ENCODE measurements at regions not wholly inside any gene's neighbourhood (a gene's known extent, or its start where the extent isn't known, plus 50 kb on each side); places are given as distances from the start of the nearest gene placed in this dataset.

GRCh38 chrX:139078342-139078741, 366.8 kb upstream of the FGF13 start:
- BruUV-seq (replicated peaks): no TSS peak
- 0% methylated on average over 1 of the region's 1 CpG for WGBS (ENCODE audit: insufficient coverage, low coverage, missing lambda C conversion rate)
- Histone ChIP-seq H3K36me3 (ENCODE audit: control insufficient read depth, insufficient read depth, low read length) (no peaks in the 10 kb centered on the region), H3K27ac (ENCODE audit: extremely low read depth, low read depth, low read length) (no peak overlapping the region), H3K79me2 (ENCODE audit: control insufficient read depth, insufficient read depth, low read length) (no peaks in the 10 kb centered on the region), H3K9me1 (ENCODE audit: control insufficient read depth, insufficient read depth, low read length) (no peaks in the 10 kb centered on the region), H3K4me1 (replicated peaks in 1 of 2; ENCODE audit: control insufficient read depth in 2 of 2, insufficient read depth in 2 of 2, low read length in 2 of 2) (no peaks in the 10 kb centered on the region), H3K9ac (ENCODE audit: insufficient read depth in 1 of 2, low read depth in 2 of 2, low read length in 2 of 2) (no peak overlapping the region), H4K20me1 (replicated peaks; ENCODE audit: control insufficient read depth, insufficient read depth, low read length) (no peaks in the 10 kb centered on the region), H3K9me3 (replicated peaks; ENCODE audit: control insufficient read depth, insufficient read depth, low read depth, low read length) (no peaks in the 10 kb centered on the region), H2AFZ (ENCODE audit: low read depth, low read length) (no peak overlapping the region), H3K4me2 (ENCODE audit: insufficient read depth, low read length) (no peak overlapping the region), H3K4me3 (no peak overlapping the region), H3K27me3 (ENCODE audit: control insufficient read depth in 2 of 2, insufficient read depth in 2 of 2, low read length in 2 of 2) (no peaks in the 10 kb centered on the region; a peak in 1 of 5 replicates)
- no peak for ATAC-seq
- TF ChIP-seq ARHGAP35 (IDR thresholded peaks at IDR 0.05; ENCODE audit: partially characterized antibody) (no peak), ZNF184 (CRISPR knock-in tag; IDR thresholded peaks at IDR 0.05) (no peak), LARP7 (IDR thresholded peaks at IDR 0.05) (no peak), CHD1 (IDR thresholded peaks at IDR 0.05; ENCODE audit: low read length) (no peak), ESRRB (CRISPR knock-in tag; IDR thresholded peaks at IDR 0.05; ENCODE audit: borderline replicate concordance) (no peak), CEBPG (CRISPR knock-in tag; IDR thresholded peaks at IDR 0.05) (no peak), CEBPG (tag; conservative IDR thresholded peaks at IDR 0.05 in 1 of 2, IDR thresholded peaks at IDR 0.05 in 1 of 2) (peak; percentile 31 to 80; a peak in 2 of 4 replicates), FOXK2 (conservative IDR thresholded peaks at IDR 0.05 in 1 of 2, IDR thresholded peaks at IDR 0.05 in 1 of 2; ENCODE audit: low read depth in 2 of 2) (no peak), CEBPB (tag; IDR thresholded peaks at IDR 0.05) (peak; percentile 66), MTA3 (IDR thresholded peaks at IDR 0.05; ENCODE audit: borderline replicate concordance) (no peak), ZNF695 (CRISPR knock-in tag; IDR thresholded peaks at IDR 0.05) (no peak), EGR1 (conservative IDR thresholded peaks at IDR 0.05) (no peak)
- TF ChIP-seq, protein P1, sequence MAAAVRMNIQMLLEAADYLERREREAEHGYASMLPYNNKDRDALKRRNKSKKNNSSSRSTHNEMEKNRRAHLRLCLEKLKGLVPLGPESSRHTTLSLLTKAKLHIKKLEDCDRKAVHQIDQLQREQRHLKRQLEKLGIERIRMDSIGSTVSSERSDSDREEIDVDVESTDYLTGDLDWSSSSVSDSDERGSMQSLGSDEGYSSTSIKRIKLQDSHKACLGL (CRISPR knock-in tag; IDR thresholded peaks at IDR 0.05; ENCODE audit: borderline replicate concordance, poor library complexity, severe bottlenecking): no peak
- TF ChIP-seq, protein P2, sequence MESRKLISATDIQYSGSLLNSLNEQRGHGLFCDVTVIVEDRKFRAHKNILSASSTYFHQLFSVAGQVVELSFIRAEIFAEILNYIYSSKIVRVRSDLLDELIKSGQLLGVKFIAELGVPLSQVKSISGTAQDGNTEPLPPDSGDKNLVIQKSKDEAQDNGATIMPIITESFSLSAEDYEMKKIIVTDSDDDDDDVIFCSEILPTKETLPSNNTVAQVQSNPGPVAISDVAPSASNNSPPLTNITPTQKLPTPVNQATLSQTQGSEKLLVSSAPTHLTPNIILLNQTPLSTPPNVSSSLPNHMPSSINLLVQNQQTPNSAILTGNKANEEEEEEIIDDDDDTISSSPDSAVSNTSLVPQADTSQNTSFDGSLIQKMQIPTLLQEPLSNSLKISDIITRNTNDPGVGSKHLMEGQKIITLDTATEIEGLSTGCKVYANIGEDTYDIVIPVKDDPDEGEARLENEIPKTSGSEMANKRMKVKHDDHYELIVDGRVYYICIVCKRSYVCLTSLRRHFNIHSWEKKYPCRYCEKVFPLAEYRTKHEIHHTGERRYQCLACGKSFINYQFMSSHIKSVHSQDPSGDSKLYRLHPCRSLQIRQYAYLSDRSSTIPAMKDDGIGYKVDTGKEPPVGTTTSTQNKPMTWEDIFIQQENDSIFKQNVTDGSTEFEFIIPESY (CRISPR knock-in tag; IDR thresholded peaks at IDR 0.05): no peak
- TF ChIP-seq, protein P3, sequence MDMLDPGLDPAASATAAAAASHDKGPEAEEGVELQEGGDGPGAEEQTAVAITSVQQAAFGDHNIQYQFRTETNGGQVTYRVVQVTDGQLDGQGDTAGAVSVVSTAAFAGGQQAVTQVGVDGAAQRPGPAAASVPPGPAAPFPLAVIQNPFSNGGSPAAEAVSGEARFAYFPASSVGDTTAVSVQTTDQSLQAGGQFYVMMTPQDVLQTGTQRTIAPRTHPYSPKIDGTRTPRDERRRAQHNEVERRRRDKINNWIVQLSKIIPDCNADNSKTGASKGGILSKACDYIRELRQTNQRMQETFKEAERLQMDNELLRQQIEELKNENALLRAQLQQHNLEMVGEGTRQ (CRISPR knock-in tag; IDR thresholded peaks at IDR 0.05): no peak
- intact Hi-C loops (cut with micrococcal nuclease) (no loop called here), in situ Hi-C loops (cut with MboI) (no loop called here)
- DNase-seq (ENCODE audit: extremely low read depth in 1 of 4, low spot score in 3 of 4): no peak
- POLR2A ChIA-PET: no interaction called here
- FAIRE-seq: no peak
- CTCF ChIA-PET (ENCODE audit: low intra/inter-chr PET ratio): interaction anchor here (0.6 kb wide), 1 partner anchor 38 kb away, joined by 3 read pairs; no protein-coding TSS in a partner anchor
